NB4 (cell line): ENCODE measurements at regions not wholly inside any gene's neighbourhood (a gene's known extent, or its start where the extent isn't known, plus 50 kb on each side); places are given as distances from the start of the nearest gene placed in this dataset.

Experiments
- DNase-seq: peaks from one replicate; pipeline ENCODE4 v3.0.0; 2010; ENCODE audit warnings: low read depth
- H3K4me3 ChIP-seq: one replicate; pipeline ENCODE4 v1.5.1; 2011; ENCODE audit warnings: mild to moderate bottlenecking, low read depth, low read length, moderate library complexity
- MYC ChIP-seq: IDR thresholded peaks from 2 replicates; pipeline ENCODE4 v1.6.1; 2011; ENCODE audit warnings: low read depth, low read length
- POLR2A ChIP-seq: IDR thresholded peaks from 2 replicates; pipeline ENCODE4 v1.6.1; 2011; ENCODE audit warnings: mild to moderate bottlenecking; ENCODE audit not compliant: insufficient read length; ENCODE audit errors: extremely low read depth
- TF ChIP-seq, protein P1 (sequence below): IDR thresholded peaks from one replicate; pipeline ENCODE4 v1.5.1; 2012; ENCODE audit warnings: low read depth, low read length
- TF ChIP-seq, protein P2 (sequence below): IDR thresholded peaks from 2 replicates; pipeline ENCODE4 v1.6.1; 2011; ENCODE audit warnings: low read depth, low read length

- no peak for DNase-seq
- TF ChIP-seq MYC (no peak), POLR2A (no peak)
- TF ChIP-seq, protein P1, sequence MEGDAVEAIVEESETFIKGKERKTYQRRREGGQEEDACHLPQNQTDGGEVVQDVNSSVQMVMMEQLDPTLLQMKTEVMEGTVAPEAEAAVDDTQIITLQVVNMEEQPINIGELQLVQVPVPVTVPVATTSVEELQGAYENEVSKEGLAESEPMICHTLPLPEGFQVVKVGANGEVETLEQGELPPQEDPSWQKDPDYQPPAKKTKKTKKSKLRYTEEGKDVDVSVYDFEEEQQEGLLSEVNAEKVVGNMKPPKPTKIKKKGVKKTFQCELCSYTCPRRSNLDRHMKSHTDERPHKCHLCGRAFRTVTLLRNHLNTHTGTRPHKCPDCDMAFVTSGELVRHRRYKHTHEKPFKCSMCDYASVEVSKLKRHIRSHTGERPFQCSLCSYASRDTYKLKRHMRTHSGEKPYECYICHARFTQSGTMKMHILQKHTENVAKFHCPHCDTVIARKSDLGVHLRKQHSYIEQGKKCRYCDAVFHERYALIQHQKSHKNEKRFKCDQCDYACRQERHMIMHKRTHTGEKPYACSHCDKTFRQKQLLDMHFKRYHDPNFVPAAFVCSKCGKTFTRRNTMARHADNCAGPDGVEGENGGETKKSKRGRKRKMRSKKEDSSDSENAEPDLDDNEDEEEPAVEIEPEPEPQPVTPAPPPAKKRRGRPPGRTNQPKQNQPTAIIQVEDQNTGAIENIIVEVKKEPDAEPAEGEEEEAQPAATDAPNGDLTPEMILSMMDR, result no peak
- TF ChIP-seq, protein P2, sequence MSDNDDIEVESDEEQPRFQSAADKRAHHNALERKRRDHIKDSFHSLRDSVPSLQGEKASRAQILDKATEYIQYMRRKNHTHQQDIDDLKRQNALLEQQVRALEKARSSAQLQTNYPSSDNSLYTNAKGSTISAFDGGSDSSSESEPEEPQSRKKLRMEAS, result no peak
- no peak overlapping the region for H3K4me3 ChIP-seq
Observed at GRCh38 chr10:78165617-78166016, 132.0 kb downstream of the RPS24 start.

DNA sequence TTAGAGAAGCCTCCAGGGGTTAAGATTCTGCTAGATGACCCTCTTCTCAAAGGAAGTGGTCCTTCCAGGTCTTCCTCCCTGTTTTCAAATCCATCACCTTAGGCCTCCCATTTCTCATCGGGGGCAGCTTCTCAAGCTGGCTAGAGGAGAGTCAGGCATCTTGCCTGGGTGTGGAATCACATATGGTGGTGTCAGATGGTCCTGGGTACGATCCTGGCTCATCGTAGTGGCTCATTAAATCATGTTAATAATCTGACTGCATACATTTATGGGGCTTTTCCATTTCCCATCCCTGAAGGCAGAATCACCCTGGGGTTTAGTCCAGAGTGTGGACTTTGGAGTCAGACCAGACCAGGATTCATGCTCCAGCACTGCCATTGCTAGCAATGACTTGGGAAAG lies 132.6 kb downstream of the RPS24 start:
- DNase-seq, result no peak
- H3K4me3 ChIP-seq, result no peak overlapping the region
- no peak for TF ChIP-seq POLR2A
- TF ChIP-seq, protein P2, result no peak
- TF ChIP-seq, protein P1, result no peak

GRCh38 chr10:78169214-78169613 lies 135.6 kb downstream of the RPS24 start:
- TF ChIP-seq, protein P1, result no peak
- TF ChIP-seq POLR2A (no peak), MYC (no peak)
- TF ChIP-seq, protein P2, result no peak
- H3K4me3 ChIP-seq, result no peak overlapping the region
- DNase-seq, result no peak

DNA sequence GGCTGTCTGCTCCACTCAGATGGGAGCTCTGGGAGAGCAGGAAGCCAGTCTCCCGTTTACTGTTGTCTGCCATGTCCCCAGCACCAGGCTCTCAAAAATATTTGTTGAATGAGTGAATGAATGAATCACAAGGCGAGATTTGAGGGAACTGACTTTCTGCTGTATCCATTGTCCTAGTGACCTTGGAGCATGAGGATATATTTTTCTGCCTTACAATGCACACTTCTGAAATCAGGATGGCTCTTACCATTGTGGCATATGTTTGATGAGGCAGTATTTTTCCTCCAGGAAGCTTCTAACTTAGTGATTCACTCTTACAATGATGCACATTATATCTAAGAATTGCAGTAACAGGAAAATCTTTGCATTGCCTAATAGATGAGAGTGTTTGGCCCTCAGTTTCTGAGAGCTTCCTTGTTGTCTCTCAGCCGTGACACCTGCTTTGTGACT lies 136.4 kb downstream of the RPS24 start:
- no peak for TF ChIP-seq POLR2A
- TF ChIP-seq, protein P1, result no peak
- TF ChIP-seq, protein P2, result no peak
- TF ChIP-seq MYC, result no peak
- DNase-seq, result no peak
- H3K4me3 ChIP-seq, result no peak overlapping the region

DNA sequence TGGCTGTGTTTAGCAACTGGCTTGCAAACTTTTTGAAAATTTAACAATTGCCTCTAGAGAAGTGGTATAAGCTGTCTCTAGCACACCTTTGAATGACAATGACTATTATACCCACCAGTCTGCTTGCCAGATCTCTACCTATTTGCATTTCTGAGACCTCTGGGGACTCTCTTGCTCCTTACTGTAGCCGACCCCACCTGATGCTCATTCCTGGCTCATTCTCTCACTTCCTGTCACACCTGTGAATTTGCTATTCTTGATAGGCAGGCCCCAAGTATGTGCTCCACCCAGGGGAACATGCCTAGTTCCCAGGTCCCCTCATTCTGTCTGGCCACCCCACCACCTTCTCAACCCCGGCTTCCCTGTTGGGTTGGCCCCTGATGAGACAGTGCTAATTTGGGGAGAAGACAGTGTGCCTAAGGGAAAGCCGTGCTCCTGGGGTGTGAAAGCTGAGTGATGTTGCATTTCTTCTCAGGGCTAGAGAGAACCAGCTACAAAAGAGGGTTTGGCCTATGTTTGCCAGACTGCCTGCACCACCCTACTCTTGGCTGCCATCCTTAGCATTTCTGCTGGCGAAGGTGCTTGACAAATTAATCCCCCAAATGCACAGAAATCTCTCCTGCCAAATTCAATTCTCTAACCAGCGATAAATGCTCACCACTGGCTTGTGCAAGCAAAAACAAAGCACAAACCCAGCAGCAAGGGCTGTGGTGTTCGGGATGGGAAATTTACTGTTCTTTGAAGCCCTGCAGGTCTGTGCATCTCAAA lies 138.2 kb downstream of the RPS24 start:
- no peak overlapping the region for H3K4me3 ChIP-seq
- TF ChIP-seq POLR2A, result no peak
- TF ChIP-seq, protein P2, result no peak
- TF ChIP-seq, protein P1, result no peak
- no peak for TF ChIP-seq MYC
- no peak for DNase-seq
